GF-D8 (cell line): ENCODE measurements at regions not wholly inside any gene's neighbourhood (a gene's known extent, or its start where the extent isn't known, plus 50 kb on each side); places are given as distances from the start of the nearest gene placed in this dataset.

Source experiments
- DNase-seq: peaks from one replicate; lab custom pipeline; 2025; lab: John Stamatoyannopoulos, UW

DNA sequence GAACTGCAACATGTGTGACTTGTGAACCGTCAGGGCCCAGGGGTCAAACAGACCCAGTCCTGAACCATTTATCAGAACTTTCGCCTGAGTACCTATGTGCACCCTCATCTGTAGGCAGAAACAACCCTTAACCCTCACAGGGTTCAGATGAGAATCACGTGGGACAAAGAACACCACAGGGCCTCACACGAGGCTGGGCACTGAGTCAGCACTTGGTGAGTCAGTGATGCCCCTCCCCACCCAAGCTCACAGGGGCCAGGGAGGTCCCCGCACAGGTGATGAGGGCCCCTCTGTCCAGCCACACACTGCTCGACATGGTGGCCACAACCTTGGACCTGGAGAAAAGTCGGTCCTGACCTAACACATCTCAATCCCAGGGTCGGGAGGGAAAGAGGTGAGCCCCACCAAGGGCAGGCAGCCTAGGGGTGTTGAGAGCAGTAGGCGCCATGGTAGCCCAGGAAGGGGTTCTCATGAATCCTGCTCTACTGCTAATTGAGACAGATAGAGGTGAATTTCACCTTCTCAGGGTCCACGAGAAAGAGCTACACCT, 176.4 kb downstream of the SHANK2 start:
- DNase-seq: no peak

DNA sequence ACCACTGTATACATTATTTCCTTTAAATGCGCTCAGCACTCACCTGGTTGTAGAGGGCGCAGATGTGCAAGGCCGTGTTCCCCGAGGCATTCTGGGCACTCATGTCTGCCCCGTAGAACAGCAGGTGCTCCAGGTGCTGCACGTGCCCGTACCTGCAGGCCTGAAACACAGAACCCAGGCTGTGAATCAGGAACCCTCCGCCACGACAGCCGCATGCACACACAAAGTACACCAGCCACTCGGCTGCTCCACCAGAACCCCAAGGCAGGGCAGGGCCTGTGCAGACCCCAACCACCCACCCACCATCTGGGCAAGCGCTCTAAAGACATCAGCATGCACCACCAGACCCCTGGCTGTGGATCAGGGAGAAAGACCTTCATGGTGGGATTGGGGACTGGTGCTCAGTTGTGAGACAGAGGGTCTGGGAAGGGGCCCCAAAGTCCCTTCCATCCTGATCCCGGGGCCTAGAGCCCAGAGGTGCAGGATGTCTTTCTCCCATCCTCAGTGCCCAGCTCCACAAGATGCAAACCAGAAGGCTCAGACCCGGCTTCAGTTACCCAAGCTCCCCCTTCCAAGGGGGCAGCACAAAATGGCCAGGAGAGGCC, 177.2 kb downstream of the SHANK2 start:
- no peak for DNase-seq

DNA sequence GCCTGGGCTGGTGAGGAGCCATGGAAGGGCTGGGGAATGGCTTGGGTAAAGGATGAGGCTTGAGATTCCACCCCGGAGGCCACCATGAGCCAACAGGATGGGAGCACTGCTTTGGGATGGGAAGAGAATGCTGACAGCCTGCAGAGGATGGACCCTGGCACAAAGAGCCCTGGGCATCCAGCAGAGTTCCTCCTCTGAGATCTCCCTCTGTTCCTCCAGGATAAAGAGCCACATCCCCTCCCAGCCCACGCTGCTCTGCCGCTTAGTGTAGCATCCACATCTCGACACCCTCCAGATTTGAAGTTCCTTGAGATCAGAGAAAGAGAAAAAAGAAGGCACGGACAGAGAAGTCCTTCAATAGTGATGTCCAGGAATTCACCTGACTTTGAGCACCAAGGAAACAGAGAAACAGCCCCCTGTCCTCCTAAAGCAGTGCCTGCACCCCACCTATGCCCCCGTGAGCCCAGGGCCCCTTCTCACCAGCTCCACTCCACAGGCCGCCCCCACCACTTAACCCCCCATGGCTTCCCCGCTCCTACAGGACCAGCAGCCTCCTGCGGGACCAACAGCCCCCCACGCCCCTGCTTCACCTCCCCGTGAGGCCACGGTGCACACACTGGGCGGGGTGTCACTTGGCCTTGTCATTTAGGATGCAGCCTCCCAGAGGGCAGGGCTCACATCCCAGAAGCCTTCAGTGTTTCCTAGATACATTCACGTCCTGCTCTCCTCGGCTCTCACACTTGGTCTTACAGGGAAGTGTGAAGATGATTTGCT, 180.5 kb downstream of the SHANK2 start:
- DNase-seq: no peak

DNA sequence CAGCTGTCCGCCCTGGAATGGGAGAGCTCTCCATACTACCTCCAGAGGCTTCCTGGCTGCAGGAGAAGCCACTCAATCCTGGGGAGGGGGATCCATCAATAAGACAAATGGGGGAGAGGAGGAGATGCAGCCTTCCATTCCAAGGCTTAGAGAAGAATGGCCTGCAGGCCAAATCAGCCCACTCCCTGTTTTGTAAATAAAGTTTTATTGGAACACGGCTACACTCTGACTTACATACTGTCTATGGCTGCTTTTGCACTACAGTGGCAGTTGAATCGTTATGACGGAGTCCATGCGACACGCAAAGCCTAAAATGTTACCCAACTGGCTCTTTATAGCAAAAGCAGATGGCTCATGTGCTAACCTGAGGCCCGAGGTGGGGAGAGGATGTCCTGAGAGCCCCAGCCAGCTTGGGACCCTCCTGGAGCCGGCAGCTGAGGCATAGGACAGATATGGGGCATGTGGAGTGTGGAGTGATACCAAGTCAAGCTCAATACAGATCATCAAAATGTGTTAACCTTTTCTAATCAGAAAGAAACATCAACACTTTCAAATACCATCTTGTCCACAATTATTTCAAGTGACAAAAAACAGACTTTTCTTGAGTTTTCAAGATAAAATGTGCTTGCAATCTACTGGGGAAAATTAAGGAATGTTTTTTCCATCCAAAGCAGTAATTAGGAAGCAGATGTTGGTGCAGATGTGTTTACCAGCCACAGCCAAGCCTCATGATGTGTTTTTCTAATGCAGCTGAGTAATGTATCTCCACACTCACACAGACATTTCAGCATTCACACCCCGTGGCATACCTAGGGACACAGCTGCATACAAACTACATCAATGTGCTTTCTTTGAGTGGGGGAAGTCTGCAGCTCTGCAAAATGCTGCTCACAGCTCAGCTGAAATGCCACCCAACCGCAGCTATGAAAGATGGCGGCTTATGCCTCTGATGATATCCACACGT, 181.6 kb downstream of the SHANK2 start:
- no peak for DNase-seq

DNA sequence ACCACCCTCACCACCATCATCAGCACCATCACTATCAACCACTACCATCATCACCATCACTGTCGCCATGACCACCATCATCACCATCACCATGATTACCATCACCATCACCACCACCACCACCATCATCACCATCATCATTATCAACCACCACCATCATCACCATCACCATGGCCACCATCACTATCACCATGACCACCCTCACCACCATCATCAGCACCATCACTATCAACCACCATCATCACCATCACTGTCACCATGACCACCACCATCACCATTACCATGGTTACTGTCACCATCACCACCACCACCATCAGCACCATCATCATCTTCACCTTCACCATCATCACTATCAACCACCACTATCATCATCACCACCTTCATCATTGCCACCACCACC, 183.4 kb downstream of the SHANK2 start:
- no peak for DNase-seq

DNA sequence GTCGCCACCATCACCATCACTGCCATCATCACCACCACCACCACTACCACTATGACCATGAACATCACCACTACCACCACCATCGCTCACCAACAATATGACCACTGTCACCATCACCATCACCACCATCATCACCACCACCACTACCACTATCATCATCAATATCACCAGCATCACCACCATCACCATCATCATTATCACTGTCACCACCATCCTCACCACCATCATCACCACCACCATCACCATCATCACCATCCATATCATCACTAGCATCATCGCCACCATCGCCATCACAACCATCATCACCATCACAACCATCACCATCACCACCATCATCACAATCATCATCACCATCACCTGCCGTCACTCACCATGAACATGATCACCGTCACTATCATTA, 184.6 kb downstream of the SHANK2 start:
- no peak for DNase-seq

DNA sequence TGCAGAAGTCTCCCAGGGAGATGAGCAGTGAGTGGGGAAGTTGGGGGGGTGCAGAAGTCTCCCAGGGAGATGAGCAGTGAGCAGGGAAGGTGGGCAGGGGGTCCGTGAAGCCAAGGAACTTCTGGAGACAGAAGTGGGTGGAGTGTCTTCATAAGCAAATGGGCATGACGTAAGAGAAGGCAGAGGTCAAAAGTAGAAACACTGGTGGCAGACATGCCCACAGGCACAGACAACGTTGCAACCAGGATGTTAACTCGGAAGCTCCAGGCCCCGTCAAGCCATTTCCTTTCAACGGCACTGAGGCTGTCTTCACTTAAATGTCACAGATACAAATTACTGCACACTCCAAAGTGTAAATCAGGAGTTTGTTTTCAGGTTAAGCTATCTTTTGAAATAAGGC, 186.1 kb downstream of the SHANK2 start:
- no peak for DNase-seq

DNA sequence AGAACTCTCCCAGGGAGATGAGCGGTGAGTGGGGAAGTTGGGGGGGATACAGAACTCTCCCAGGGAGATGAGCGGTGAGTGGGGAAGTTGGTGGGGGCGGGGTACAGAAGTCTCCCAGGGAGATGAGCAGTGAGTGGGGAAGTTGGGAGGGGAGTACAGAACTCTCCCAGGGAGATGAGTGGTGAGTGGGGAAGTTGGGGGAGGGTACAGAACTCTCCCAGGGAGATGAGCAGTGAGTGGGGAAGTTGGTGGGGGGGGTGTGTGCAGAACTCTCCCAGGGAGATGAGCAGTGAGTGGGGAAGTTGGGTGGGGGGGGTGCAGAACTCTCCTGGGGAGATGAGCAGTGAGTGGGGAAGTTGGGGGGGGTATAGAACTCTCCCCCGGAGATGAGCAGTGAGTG, 186.5 kb downstream of the SHANK2 start:
- no peak for DNase-seq

DNA sequence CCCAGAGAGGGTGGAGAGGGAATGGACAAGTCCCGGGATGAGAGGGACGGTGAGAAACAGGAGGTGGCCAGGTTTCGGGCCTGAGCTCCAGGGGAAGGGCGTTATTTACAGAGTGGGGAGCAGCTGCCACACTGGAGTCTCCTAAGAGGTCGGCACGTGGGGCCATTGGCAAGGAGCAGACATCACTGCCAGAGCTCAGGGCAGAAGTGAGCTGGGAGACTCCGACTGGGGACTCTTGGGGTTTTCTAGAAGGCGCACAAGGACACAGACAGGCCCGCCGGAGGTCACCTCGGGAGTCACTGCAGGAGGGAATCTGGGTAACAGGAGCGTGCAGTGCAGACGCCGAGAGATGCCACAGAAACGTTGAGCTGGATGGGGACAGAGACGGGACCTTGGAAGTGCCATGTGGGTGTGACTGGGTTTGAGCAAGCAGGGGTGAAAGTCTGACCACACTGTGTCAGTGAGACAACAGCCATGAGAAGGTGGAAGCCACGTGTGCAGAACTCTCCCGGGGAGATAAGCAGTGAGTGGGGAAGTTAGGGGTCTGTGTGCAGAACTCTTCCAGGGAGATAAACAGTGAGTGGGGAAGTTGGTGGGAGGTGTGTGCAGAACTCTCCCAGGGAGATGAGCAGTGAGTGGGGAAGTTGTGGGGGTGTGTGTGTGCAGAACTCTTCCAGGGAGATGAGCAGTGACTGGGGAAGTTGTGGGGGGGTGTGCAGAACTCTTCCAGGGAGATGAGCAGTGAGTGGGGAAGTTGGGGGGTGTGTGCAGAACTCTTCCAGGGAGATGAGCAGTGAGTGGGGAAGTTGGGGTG, 187.5 kb downstream of the SHANK2 start:
- DNase-seq: no peak

DNA sequence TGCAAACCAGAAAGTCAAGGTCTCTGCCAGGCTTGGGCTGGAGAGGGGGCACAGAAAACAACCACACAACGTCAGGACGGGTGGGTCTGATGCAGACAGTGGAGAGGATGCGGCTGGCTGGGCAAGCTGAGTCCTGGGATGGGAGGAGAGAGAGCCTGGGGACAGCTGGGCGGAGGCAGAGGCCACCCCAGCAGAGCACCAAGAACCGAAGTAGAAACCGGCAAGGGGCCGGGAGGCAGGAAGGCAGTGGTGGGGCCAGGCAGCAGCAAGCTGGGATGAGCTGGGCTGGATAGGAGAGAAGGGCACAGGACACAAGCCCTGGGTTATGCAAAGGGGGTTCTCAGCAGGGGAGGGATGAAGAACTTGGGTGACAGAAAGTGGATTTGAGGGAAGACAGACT, 188.2 kb downstream of the SHANK2 start:
- DNase-seq: no peak

DNA sequence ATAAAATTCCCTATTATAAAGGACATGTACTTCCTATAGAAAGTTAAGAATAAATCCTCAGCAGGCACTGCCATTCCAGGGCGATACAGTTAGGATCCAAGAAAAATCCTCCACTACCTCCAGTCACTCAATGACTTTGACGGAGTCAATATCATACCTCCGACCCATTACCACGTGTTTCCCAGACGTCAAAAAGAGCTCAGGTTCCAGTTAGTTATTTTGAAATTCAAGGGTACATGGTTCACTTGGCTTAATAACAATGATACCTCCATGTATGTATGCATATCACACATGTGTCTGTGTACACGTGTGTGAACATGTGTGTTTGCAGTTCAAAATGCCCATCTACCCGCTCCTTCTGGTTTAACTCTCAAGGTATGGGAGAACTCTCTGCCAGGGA, 189.2 kb downstream of the SHANK2 start:
- DNase-seq: no peak

DNA sequence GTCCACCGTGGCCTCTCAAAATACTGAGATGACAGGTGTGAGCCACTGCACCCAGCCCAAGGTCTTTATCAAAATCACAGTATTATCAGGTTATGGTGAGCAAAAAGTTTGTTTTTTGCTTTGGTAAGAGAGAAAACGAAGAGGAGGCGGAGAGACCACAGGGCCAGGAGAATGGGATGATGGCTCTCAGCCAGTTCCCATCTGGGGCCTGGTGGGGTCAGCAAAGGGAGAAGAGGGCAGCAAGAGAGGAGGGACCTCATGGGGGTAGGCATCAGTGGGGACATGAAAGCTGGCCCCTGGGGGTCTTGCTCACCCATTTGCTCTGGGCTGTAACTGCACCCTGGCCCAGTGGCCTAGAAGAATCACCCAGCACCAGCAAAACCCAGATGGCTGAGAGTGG, 190.2 kb downstream of the SHANK2 start:
- no peak for DNase-seq

DNA sequence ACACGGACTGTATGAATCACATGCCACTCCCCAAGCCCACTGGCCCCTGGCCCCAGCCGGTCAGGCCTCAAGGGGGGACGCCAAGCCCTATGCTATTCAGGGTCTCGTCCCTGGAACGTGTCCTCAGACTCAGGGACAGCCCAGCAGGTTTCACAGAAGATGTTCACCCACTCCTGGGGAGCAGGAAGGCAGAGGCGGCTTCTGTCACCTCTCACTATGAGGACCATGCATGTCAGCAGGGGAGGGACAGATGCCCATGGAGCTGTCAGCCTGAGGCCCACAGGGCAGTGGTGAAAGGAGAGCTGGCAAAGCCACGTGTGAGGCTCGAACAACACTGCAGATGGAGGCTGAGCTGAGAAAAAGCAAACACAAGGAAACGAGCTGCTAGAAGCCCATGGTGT, 192.0 kb downstream of the SHANK2 start:
- DNase-seq: no peak

DNA sequence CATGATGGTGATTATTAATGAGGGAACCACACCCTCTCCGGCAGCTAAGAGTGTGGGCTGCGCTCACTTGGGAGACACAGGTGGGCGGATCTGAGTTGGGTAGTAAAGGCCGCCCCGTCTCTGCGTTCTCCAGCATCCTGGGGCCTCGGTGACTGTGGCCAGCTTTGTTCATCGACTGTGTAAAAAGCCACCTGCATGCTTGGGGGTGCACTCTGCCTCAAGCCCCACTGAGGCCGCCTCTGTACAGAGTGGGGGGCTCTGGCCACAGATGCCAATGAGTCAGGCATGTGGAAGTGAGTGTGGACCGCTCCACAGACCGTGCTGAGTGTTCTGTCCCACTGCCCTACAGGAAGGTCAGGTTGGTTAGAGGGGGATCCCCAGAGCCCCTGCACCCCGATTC, 192.7 kb downstream of the SHANK2 start:
- no peak for DNase-seq

DNA sequence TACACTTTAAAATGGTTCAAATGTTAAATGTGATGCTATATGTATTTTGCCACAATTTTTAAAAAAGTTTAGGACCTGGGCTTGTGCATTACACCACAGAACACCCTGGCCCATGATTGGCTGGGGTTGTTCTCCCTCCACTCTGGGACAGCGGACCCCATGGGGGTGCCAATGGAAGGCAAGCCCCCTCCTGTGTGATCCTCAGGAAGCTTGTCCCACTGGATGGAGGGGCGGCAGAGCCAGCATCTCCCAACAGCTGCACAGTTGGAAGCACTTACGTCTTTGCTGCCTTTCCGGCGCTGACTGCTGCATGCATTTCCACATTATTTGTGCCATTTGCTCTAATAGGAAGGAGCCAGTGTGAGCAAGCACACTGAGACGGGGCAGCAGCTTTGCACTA, 196.5 kb downstream of the SHANK2 start:
- no peak for DNase-seq
